GM06990 (cell line): ENCODE measurements at regions not wholly inside any gene's neighbourhood (a gene's known extent, or its start where the extent isn't known, plus 50 kb on each side); places are given as distances from the start of the nearest gene placed in this dataset.

Source experiments
- DNase-seq: peaks from one replicate; pipeline ENCODE4 v3.0.0-alpha.2; 2011; ENCODE audit not compliant: insufficient read length; ENCODE audit errors: extremely low read depth
- H3K27me3 ChIP-seq: replicated peaks from 2 replicates; pipeline ENCODE4 v1.6.0; 2011; ENCODE audit warnings: low read length; ENCODE audit not compliant: control insufficient read depth, insufficient read depth
- H3K36me3 ChIP-seq: 2 replicates; pipeline ENCODE4 v1.5.1; 2011; ENCODE audit warnings: low read length; ENCODE audit not compliant: control insufficient read depth, insufficient read depth
- H3K4me3 ChIP-seq: replicated peaks from 2 replicates; pipeline ENCODE4 v1.5.1; 2011; ENCODE audit warnings: low read depth, mild to moderate bottlenecking, control low read depth, low read length
- CTCF ChIP-seq: IDR thresholded peaks from 2 replicates; pipeline ENCODE4 v1.5.1; 2011; ENCODE audit warnings: low read length, control low read depth, mild to moderate bottlenecking, inconsistent platforms; ENCODE audit not compliant: insufficient read depth, poor library complexity, severe bottlenecking

- Histone ChIP-seq H3K36me3 (no peaks in the 10 kb centered on the region), H3K4me3 (no peak overlapping the region), H3K27me3 (no peaks in the 10 kb centered on the region)
- no peak for DNase-seq
- TF ChIP-seq CTCF, result no peak
These were observed 173.3 kb upstream of the NAALADL2 start for GRCh38 chr3:174685796-174686195.

GRCh38 chr3:174697310-174697709 lies 161.8 kb upstream of the NAALADL2 start:
- DNase-seq, result no peak
- no peak for TF ChIP-seq CTCF
- no peaks in the 10 kb centered on the region for H3K27me3 ChIP-seq
- no peak overlapping the region for H3K4me3 ChIP-seq
- no peaks in the 10 kb centered on the region for H3K36me3 ChIP-seq

DNA sequence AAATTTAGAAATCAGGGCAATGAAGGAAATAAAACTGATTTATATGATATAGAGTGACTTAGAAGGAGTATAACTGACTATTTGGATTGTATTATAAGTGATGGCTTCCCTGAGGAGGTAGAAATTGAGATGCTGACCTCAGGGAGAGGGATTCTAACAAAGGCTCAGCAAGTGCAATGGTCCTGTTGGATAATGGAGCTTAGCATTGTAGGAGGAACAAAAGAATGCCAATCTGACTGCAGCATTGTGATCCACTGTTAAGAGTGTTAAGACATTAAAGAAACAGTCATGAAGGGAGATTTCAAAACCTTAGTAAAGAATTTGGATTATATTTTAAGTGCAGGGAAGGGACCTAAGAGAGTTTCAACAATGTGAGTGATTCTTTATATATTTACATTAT lies 158.4 kb upstream of the NAALADL2 start:
- no peak for TF ChIP-seq CTCF
- no peaks in the 10 kb centered on the region for H3K27me3 ChIP-seq
- H3K36me3 ChIP-seq, result no peaks in the 10 kb centered on the region
- H3K4me3 ChIP-seq, result no peak overlapping the region
- no peak for DNase-seq

DNA sequence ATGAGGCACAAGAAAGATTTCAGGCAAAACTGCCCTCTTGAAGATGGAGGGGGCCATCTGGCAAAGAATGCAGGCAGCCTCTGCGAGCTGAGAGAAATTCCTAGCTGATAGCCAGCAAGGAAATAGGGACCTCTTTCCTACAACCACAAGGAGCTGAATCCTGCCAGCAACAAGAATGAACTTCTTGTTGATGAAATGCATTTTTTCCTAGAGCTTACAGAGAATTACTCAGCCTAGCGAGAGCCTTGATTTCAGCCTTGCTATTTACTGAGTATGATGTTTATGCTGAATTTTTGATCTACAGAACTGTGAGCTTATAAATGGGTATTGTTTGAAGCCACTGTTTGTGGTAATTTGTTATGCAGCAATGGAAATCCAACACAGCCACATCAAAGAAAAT lies 148.5 kb upstream of the NAALADL2 start:
- no peak for DNase-seq
- no peaks in the 10 kb centered on the region for H3K27me3 ChIP-seq
- TF ChIP-seq CTCF, result no peak
- H3K4me3 ChIP-seq, result no peak overlapping the region
- H3K36me3 ChIP-seq, result no peaks in the 10 kb centered on the region

DNA sequence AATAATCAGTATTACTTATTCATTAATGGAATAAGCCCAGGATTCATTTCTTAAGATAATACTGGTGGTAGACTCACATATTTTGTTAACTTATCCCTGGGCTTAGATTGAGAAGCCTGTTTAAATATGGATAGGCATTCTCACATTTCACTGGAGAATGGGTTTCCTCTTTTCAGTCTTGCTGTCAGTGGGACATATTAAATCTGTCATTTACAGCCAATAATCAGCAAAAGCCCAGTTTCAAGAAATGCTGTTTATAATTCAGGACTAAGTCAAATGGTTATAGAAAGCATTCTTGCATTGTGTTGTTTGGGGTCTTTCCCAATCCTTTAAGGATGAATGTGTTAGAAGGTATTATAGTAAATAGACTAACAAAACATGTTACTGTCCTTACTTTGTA lies 143.7 kb upstream of the NAALADL2 start:
- no peak for TF ChIP-seq CTCF
- no peak for DNase-seq
- H3K27me3 ChIP-seq, result no peaks in the 10 kb centered on the region
- no peak overlapping the region for H3K4me3 ChIP-seq
- no peaks in the 10 kb centered on the region for H3K36me3 ChIP-seq

GRCh38 chr3:174716956-174717505 lies 142.1 kb upstream of the NAALADL2 start:
- H3K36me3 ChIP-seq, result no peaks in the 10 kb centered on the region
- no peak for DNase-seq
- H3K27me3 ChIP-seq, result no peaks in the 10 kb centered on the region
- H3K4me3 ChIP-seq, result no peak overlapping the region
- TF ChIP-seq CTCF, result no peak
